KMS-11 (cell line): ENCODE measurements at regions not wholly inside any gene's neighbourhood (a gene's known extent, or its start where the extent isn't known, plus 50 kb on each side); places are given as distances from the start of the nearest gene placed in this dataset.

Experiments
- H2AFZ ChIP-seq: fragments of 200-600 bp; sonication (generic); 2 replicates; pipeline ENCODE4 v1.6.1; 2016; ENCODE audit warnings: antibody characterized with exemption, mixed run types, low read depth
- H3K27ac ChIP-seq: fragments of 200-600 bp; sonication (generic); 2 replicates; pipeline ENCODE4 v1.6.1; 2016; ENCODE audit warnings: mild to moderate bottlenecking, mixed run types
- H3K27me3 ChIP-seq: fragments of 200-600 bp; sonication (generic); 2 replicates; pipeline ENCODE4 v1.6.1; 2017; ENCODE audit warnings: mild to moderate bottlenecking, low read depth, mixed run types, moderate library complexity; ENCODE audit not compliant: insufficient read depth
- H3K36me3 ChIP-seq: fragments of 200-600 bp; sonication (generic); 2 replicates; pipeline ENCODE4 v1.6.1; 2017; ENCODE audit warnings: mild to moderate bottlenecking, mixed run types; ENCODE audit not compliant: insufficient read depth
- H3K4me1 ChIP-seq: fragments of 200-600 bp; sonication (generic); 2 replicates; pipeline ENCODE4 v1.6.1; 2016; ENCODE audit warnings: mild to moderate bottlenecking, low read depth, mixed run types; ENCODE audit not compliant: poor library complexity, severe bottlenecking
- H3K4me2 ChIP-seq: fragments of 200-600 bp; sonication (generic); 2 replicates; pipeline ENCODE4 v1.7.0; 2016; ENCODE audit warnings: mild to moderate bottlenecking, mixed run types
- H3K4me3 ChIP-seq: fragments of 200-600 bp; sonication (generic); IDR thresholded peaks from 2 replicates; pipeline ENCODE4 v1.6.1; 2017; ENCODE audit warnings: low read depth, low read length, mixed read lengths; ENCODE audit not compliant: insufficient read depth
- H3K79me2 ChIP-seq: fragments of 200-600 bp; sonication (generic); 2 replicates; pipeline ENCODE4 v1.6.1; 2016; ENCODE audit warnings: low read depth, mixed run types; ENCODE audit not compliant: insufficient read depth
- H3K9ac ChIP-seq: fragments of 200-600 bp; sonication (generic); 2 replicates; pipeline ENCODE4 v1.6.1; 2016; ENCODE audit warnings: mild to moderate bottlenecking, mixed run types
- H4K20me1 ChIP-seq: fragments of 200-600 bp; sonication (generic); 2 replicates; pipeline ENCODE4 v1.6.1; 2016; ENCODE audit warnings: mild to moderate bottlenecking, mixed run types; ENCODE audit not compliant: insufficient read depth
- TF ChIP-seq, protein P1 (sequence below): fragments of 200-600 bp; sonication (generic); conservative IDR thresholded peaks from 2 replicates; pipeline ENCODE4 v1.6.1; 2017; ENCODE audit warnings: low read depth, mild to moderate bottlenecking, antibody characterized with exemption, low read length, moderate library complexity, mixed read lengths

DNA sequence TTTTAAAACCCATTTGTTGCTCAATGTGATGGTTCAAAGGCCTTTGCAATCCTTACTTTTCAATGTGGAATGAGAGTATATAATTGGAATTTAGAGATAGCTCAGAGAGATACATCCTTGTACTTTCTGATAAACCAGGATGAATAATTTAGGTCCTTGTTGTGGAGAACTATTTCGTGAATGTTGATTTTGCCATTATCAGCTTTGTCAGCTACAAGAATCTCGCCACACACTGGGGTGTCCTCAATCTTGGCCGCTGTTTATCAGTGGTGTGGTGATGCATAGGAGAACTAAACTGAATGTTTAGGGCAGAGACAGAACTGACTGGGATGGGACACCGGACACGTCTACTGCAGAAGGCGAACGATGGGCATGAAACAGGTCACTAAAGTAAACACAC is 111.2 kb upstream of the SLC35B3 start:
- no peak overlapping the region for H3K9ac ChIP-seq
- H3K4me2 ChIP-seq = no peak overlapping the region
- no peaks in the 10 kb centered on the region for H3K79me2 ChIP-seq
- no peaks in the 10 kb centered on the region for H4K20me1 ChIP-seq
- no peaks in the 10 kb centered on the region for H3K36me3 ChIP-seq
- TF ChIP-seq, protein P1, sequence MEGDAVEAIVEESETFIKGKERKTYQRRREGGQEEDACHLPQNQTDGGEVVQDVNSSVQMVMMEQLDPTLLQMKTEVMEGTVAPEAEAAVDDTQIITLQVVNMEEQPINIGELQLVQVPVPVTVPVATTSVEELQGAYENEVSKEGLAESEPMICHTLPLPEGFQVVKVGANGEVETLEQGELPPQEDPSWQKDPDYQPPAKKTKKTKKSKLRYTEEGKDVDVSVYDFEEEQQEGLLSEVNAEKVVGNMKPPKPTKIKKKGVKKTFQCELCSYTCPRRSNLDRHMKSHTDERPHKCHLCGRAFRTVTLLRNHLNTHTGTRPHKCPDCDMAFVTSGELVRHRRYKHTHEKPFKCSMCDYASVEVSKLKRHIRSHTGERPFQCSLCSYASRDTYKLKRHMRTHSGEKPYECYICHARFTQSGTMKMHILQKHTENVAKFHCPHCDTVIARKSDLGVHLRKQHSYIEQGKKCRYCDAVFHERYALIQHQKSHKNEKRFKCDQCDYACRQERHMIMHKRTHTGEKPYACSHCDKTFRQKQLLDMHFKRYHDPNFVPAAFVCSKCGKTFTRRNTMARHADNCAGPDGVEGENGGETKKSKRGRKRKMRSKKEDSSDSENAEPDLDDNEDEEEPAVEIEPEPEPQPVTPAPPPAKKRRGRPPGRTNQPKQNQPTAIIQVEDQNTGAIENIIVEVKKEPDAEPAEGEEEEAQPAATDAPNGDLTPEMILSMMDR = no peak
- H3K27ac ChIP-seq = no peak overlapping the region
- H2AFZ ChIP-seq = no peak overlapping the region
- no peak overlapping the region for H3K4me3 ChIP-seq
- H3K27me3 ChIP-seq = no peaks in the 10 kb centered on the region
- no peaks in the 10 kb centered on the region for H3K4me1 ChIP-seq

DNA sequence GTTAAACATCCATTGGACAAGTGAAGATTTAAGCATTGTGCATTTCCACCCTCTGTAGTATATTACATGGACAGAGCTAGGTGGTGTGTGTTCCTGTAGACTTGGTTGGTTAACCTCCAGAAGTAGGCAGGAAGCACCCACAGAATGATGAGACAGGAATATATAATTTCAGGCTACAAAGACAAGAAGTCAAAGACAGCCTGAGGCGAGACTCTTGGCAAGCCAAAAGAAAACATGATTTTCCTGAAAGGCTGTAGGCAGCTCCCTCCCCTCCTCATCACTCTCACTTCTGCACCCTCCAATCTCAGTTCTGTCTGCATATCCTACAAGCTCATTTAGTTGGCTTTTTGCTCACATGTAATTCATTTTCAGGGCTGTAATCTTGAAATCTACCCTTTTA is 110.0 kb upstream of the SLC35B3 start:
- no peaks in the 10 kb centered on the region for H3K27me3 ChIP-seq
- H3K27ac ChIP-seq = no peak overlapping the region
- no peak overlapping the region for H2AFZ ChIP-seq
- TF ChIP-seq, protein P1 = no peak
- H3K9ac ChIP-seq = no peak overlapping the region
- no peaks in the 10 kb centered on the region for H4K20me1 ChIP-seq
- H3K4me2 ChIP-seq = no peak overlapping the region
- H3K79me2 ChIP-seq = no peaks in the 10 kb centered on the region
- no peaks in the 10 kb centered on the region for H3K4me1 ChIP-seq
- no peak overlapping the region for H3K4me3 ChIP-seq
- H3K36me3 ChIP-seq = no peaks in the 10 kb centered on the region

DNA sequence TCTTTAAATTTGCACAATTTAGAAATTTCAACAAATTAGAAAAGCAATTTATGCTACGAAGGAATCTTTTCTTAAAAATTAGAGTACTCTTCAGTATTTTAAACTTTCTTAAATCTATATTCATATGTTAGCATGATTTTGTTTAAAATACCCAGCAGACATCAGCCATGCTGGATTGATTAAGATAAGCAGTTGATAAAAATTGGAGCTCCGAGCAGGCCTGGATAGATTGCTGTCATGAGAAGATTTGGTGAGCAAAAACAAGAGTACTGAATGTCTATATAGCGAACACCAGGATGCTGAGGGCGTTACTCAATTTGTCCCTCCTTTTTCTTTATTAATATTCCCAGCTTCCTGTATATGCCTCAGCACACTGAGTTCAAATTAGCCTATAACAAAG is 108.4 kb upstream of the SLC35B3 start:
- Histone ChIP-seq H4K20me1 (no peaks in the 10 kb centered on the region), H3K9ac (no peak overlapping the region), H3K27me3 (no peaks in the 10 kb centered on the region), H3K4me1 (no peaks in the 10 kb centered on the region), H3K4me3 (no peak overlapping the region), H3K79me2 (no peaks in the 10 kb centered on the region), H3K4me2 (no peak overlapping the region), H2AFZ (no peak overlapping the region), H3K27ac (no peak overlapping the region), H3K36me3 (no peaks in the 10 kb centered on the region)
- TF ChIP-seq, protein P1 = no peak

DNA sequence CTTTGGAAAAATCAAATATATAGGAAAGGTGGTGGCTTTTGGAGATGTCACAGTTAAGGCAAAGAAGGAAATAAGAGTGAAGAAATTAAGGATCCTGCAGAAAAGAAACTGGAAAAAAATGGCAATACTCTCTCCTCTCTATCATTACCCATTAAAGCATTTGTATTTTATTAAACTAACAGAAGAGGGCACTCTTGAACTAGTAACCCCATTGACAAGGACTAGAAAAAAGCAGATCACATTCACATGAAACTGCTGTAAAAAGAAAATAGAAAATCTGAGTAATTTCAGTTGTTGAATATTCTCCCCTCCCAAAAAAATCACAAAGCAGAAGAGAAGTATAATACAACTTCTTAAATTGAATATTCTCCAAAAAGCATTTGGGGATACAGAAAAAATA is 104.1 kb upstream of the SLC35B3 start:
- Histone ChIP-seq H3K27ac (no peak overlapping the region), H3K27me3 (no peaks in the 10 kb centered on the region), H2AFZ (no peak overlapping the region), H3K9ac (no peak overlapping the region), H3K36me3 (no peaks in the 10 kb centered on the region), H3K4me1 (no peaks in the 10 kb centered on the region), H4K20me1 (no peaks in the 10 kb centered on the region), H3K4me2 (no peak overlapping the region), H3K79me2 (no peaks in the 10 kb centered on the region), H3K4me3 (no peak overlapping the region)
- TF ChIP-seq, protein P1 = no peak; the same call in 1 of the 2 replicates
